ENCODE measurements at regions not wholly inside any gene's neighbourhood (a gene's known extent, or its start where the extent isn't known, plus 50 kb on each side); places are given as distances from the start of the nearest gene placed in this dataset.

GRCh38 chr1:68800182-68800581, 303.3 kb upstream of the DEPDC1 start:
- no peak for TF ChIP-seq CTCF (IDR thresholded peaks at IDR 0.05)
- no peak for TF ChIP-seq POLR2A (IDR thresholded peaks at IDR 0.05)

Measured in breast epithelium (tissue), 3 donors.